Right lobe of liver (tissue), 4 donors: ENCODE measurements at regions not wholly inside any gene's neighbourhood (a gene's known extent, or its start where the extent isn't known, plus 50 kb on each side); places are given as distances from the start of the nearest gene placed in this dataset.

Source experiments
- CTCF ChIP-seq, 4 donors: fragments of 200-600 bp in 3 of 4; fragments of 450-650 bp in 1 of 4; IDR thresholded peaks; one replicate each; pipeline versions ENCODE4 v1.5.1 to v1.8.0; 2016 to 2022; ENCODE audit warnings: antibody characterized with exemption in 4 of 4, mild to moderate bottlenecking in 2 of 4
- POLR2A ChIP-seq: fragments of 450-650 bp; IDR thresholded peaks from one replicate; pipeline ENCODE4 v1.6.1; 2017; ENCODE audit warnings: antibody characterized with exemption, mild to moderate bottlenecking
- donor health status: DM: no; HTN: no; CAD: no.
- donor health status: DM: no; HTN: no; CAD: no.
- donor health status: DM: no; HTN: yes; CAD: no.

DNA sequence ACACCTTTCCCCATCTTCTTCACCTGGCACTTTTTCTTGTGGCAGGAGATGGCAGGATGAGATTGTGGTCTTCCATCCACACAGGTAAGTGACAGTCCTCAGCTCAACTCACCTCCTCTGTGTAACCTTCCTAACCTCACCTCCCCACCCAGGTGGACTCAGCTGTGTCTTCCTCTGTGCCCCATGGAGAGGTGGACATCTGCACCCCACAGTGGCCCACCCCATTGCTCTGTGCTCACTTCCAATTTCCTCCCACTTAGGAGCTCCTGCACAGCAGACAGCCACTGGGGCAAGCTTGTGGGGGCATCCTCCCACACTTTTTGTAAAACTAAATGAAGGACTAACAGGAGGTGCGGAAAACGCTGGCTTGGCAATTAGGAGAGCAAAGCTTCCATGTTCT lies 61.6 kb downstream of the MSX1 start:
- TF ChIP-seq CTCF (IDR thresholded peaks at IDR 0.05), result no peak
- no peak for TF ChIP-seq POLR2A
